SK-N-SH treated with all-trans-retinoic acid at 6 μM for 48 hours (cell line): ENCODE measurements at regions not wholly inside any gene's neighbourhood (a gene's known extent, or its start where the extent isn't known, plus 50 kb on each side); places are given as distances from the start of the nearest gene placed in this dataset.

ENCODE experiments used
- ARNTL ChIP-seq: fragments of 450-650 bp; formaldehyde crosslinking; IDR thresholded peaks from 2 replicates; pipeline ENCODE4 v1.5.0; 2020; ENCODE audit warnings: low read depth, mild to moderate bottlenecking, moderate library complexity, borderline replicate concordance
- BACH2 ChIP-seq: fragments of 250-450 bp; sonication (Bioruptor Pico); IDR thresholded peaks from 2 replicates; pipeline ENCODE4 v1.9.0; 2021; ENCODE audit warnings: mild to moderate bottlenecking, borderline replicate concordance
- ISL1 ChIP-seq: fragments of 250-450 bp; sonication (Bioruptor Pico); IDR thresholded peaks from 2 replicates; pipeline ENCODE4 v2.1.2; 2022; ENCODE audit warnings: mild to moderate bottlenecking, moderate library complexity
- PPARA ChIP-seq: fragments of 250-450 bp; sonication (Bioruptor Pico); IDR thresholded peaks from 2 replicates; pipeline ENCODE4 v1.5.0; 2020; ENCODE audit warnings: mild to moderate bottlenecking, borderline replicate concordance
- RARB ChIP-seq: fragments of 250-450 bp; sonication (Bioruptor Pico); IDR thresholded peaks from 2 replicates; pipeline ENCODE4 v1.8.0; 2021; ENCODE audit warnings: mild to moderate bottlenecking, moderate library complexity
- TCF4 ChIP-seq: fragments of 250-450 bp; sonication (Bioruptor Pico); IDR thresholded peaks from 2 replicates; pipeline ENCODE4 v1.8.0; 2021; ENCODE audit warnings: mild to moderate bottlenecking, moderate library complexity, borderline replicate concordance
- TOX ChIP-seq: fragments of 250-450 bp; sonication (Bioruptor Pico); IDR thresholded peaks from 2 replicates; pipeline ENCODE4 v1.8.0; 2021; ENCODE audit warnings: mild to moderate bottlenecking, moderate library complexity, borderline replicate concordance
- ZFP3 ChIP-seq: fragments of 250-450 bp; sonication (Bioruptor Pico); IDR thresholded peaks from 2 replicates; pipeline ENCODE4 v1.5.0; 2020; ENCODE audit warnings: mild to moderate bottlenecking, moderate library complexity
- ZFP30 ChIP-seq: fragments of 450-650 bp; formaldehyde crosslinking; IDR thresholded peaks from 2 replicates; pipeline ENCODE4 v1.5.0; 2022; ENCODE audit warnings: mild to moderate bottlenecking, moderate library complexity
- TF ChIP-seq, protein P1 (sequence below): fragments of 250-450 bp; sonication (Bioruptor Pico); IDR thresholded peaks from 2 replicates; pipeline ENCODE4 v1.5.0; 2020; ENCODE audit warnings: mild to moderate bottlenecking, moderate library complexity
- TF ChIP-seq, protein P2 (sequence below): fragments of 250-450 bp; sonication (Bioruptor Pico); IDR thresholded peaks from 2 replicates; pipeline ENCODE4 v1.8.0; 2020; ENCODE audit warnings: mild to moderate bottlenecking, moderate library complexity, borderline replicate concordance
- TF ChIP-seq, protein P3 (sequence below): fragments of 250-450 bp; sonication (Bioruptor Pico); IDR thresholded peaks from 2 replicates; pipeline ENCODE4 v1.5.1; 2020; ENCODE audit warnings: low read depth, mild to moderate bottlenecking, moderate library complexity

DNA sequence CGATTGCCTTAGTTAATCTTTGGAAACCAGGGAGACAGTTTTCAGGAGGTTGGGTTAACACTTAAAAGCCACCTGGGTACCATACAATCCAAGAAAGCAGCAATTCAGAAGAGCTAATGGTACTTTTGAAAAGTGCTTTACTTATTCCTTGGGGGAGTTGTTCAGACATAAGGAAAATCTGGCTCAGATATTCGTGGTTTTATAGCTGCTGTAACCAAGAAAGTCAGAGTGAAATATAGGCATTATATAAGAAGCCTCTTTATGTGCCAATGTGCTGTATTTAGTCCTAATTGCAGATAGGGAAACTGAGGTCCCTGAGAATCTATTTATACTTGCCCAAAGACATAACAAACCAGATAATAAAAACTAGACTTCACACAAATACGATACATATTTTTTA lies 387.5 kb downstream of the COG6 start:
- no peak for TF ChIP-seq ARNTL
- no peak for TF ChIP-seq ISL1
- TF ChIP-seq TCF4 (CRISPR knock-in tag): no peak
- TF ChIP-seq, protein P1, sequence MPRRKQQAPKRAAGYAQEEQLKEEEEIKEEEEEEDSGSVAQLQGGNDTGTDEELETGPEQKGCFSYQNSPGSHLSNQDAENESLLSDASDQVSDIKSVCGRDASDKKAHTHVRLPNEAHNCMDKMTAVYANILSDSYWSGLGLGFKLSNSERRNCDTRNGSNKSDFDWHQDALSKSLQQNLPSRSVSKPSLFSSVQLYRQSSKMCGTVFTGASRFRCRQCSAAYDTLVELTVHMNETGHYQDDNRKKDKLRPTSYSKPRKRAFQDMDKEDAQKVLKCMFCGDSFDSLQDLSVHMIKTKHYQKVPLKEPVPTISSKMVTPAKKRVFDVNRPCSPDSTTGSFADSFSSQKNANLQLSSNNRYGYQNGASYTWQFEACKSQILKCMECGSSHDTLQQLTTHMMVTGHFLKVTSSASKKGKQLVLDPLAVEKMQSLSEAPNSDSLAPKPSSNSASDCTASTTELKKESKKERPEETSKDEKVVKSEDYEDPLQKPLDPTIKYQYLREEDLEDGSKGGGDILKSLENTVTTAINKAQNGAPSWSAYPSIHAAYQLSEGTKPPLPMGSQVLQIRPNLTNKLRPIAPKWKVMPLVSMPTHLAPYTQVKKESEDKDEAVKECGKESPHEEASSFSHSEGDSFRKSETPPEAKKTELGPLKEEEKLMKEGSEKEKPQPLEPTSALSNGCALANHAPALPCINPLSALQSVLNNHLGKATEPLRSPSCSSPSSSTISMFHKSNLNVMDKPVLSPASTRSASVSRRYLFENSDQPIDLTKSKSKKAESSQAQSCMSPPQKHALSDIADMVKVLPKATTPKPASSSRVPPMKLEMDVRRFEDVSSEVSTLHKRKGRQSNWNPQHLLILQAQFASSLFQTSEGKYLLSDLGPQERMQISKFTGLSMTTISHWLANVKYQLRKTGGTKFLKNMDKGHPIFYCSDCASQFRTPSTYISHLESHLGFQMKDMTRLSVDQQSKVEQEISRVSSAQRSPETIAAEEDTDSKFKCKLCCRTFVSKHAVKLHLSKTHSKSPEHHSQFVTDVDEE (CRISPR knock-in tag): no peak
- no peak for TF ChIP-seq ZFP30
- TF ChIP-seq, protein P2, sequence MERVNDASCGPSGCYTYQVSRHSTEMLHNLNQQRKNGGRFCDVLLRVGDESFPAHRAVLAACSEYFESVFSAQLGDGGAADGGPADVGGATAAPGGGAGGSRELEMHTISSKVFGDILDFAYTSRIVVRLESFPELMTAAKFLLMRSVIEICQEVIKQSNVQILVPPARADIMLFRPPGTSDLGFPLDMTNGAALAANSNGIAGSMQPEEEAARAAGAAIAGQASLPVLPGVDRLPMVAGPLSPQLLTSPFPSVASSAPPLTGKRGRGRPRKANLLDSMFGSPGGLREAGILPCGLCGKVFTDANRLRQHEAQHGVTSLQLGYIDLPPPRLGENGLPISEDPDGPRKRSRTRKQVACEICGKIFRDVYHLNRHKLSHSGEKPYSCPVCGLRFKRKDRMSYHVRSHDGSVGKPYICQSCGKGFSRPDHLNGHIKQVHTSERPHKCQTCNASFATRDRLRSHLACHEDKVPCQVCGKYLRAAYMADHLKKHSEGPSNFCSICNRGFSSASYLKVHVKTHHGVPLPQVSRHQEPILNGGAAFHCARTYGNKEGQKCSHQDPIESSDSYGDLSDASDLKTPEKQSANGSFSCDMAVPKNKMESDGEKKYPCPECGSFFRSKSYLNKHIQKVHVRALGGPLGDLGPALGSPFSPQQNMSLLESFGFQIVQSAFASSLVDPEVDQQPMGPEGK (CRISPR knock-in tag): no peak
- no peak for TF ChIP-seq ZFP3 (CRISPR knock-in tag)
- TF ChIP-seq, protein P3, sequence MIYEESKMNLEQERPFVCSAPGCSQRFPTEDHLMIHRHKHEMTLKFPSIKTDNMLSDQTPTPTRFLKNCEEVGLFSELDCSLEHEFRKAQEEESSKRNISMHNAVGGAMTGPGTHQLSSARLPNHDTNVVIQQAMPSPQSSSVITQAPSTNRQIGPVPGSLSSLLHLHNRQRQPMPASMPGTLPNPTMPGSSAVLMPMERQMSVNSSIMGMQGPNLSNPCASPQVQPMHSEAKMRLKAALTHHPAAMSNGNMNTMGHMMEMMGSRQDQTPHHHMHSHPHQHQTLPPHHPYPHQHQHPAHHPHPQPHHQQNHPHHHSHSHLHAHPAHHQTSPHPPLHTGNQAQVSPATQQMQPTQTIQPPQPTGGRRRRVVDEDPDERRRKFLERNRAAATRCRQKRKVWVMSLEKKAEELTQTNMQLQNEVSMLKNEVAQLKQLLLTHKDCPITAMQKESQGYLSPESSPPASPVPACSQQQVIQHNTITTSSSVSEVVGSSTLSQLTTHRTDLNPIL (CRISPR knock-in tag): no peak
- TF ChIP-seq PPARA (CRISPR knock-in tag): no peak
- TF ChIP-seq TOX (CRISPR knock-in tag): no peak
- TF ChIP-seq RARB (CRISPR knock-in tag): no peak
- TF ChIP-seq BACH2 (CRISPR knock-in tag): no peak
